ENCODE measurements at regions not wholly inside any gene's neighbourhood (a gene's known extent, or its start where the extent isn't known, plus 50 kb on each side); places are given as distances from the start of the nearest gene placed in this dataset.

DNA sequence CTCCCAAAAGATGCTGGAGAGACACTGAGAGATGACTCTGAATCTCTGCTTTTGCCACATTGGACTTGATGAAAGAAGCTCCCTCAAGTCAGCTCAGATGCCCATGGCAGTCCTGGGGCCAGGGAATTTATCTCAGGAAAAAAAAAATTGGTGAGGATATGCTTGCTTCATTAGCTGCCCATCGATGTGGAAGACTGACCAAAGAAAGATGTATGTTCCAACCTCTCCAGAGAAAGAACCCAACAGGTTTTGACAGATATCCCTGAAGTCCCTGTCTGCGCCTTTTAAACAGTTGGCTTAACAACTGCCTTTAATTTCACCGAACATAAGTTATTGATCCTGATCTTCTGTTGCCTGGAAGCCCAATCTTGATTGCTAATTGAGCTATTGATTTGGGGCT, 137.4 kb downstream of the TMEM114 start:
- TF ChIP-seq, protein P1, sequence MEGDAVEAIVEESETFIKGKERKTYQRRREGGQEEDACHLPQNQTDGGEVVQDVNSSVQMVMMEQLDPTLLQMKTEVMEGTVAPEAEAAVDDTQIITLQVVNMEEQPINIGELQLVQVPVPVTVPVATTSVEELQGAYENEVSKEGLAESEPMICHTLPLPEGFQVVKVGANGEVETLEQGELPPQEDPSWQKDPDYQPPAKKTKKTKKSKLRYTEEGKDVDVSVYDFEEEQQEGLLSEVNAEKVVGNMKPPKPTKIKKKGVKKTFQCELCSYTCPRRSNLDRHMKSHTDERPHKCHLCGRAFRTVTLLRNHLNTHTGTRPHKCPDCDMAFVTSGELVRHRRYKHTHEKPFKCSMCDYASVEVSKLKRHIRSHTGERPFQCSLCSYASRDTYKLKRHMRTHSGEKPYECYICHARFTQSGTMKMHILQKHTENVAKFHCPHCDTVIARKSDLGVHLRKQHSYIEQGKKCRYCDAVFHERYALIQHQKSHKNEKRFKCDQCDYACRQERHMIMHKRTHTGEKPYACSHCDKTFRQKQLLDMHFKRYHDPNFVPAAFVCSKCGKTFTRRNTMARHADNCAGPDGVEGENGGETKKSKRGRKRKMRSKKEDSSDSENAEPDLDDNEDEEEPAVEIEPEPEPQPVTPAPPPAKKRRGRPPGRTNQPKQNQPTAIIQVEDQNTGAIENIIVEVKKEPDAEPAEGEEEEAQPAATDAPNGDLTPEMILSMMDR (IDR thresholded peaks at IDR 0.05; ENCODE audit: insufficient read depth, low read length, poor library complexity, severe bottlenecking), result no peak
- Histone ChIP-seq H3K36me3 (ENCODE audit: control insufficient read depth, insufficient read depth, low read length) (no peaks in the 10 kb centered on the region), H3K4me3 (replicated peaks; ENCODE audit: low read depth, low read length) (no peak overlapping the region), H3K27me3 (replicated peaks; ENCODE audit: control insufficient read depth, insufficient read depth, low read length) (no peaks in the 10 kb centered on the region)
- DNase-seq (ENCODE audit: extremely low read depth, insufficient read length), result no peak

DNA sequence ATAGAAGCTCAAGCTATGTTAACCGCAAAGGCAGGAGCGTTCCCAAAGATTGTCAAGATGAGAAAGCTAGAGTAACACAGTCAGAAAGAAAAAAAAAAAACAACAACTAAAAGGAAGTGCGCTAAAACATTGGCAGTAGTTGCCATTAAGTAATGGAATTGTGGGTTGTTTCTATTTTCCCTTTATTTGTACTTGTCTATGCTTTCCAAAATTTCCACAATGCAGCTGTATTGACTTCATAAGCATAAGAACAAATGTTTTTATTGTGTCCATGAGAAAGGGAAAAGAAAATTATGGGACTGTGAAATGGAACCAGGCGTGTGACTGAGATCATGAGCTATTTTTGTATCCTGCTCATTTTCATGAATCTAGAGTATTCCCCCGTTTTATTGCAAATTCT, 153.4 kb downstream of the TMEM114 start:
- Histone ChIP-seq H3K4me3 (replicated peaks; ENCODE audit: low read depth, low read length) (no peak overlapping the region), H3K27me3 (replicated peaks; ENCODE audit: control insufficient read depth, insufficient read depth, low read length) (no peaks in the 10 kb centered on the region)

DNA sequence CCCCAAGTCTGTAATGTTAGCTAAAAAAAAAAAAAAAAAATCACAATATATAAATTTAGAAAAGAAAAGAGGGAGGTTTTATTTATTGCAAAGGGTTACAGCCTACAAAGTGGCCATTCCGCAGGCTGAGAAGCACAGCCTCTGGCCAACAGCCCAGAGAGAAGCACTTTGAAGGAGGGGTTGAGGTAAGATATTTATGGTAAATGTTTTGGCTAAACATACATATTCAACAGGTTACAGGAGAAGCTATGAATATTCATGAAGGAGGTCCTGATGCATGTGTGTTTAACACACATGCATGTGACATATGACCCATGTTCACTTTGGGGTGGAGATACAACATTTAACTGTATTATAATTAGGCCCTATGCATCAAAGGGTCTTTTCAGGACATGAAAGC, 158.5 kb downstream of the TMEM114 start:
- no peak for DNase-seq (ENCODE audit: extremely low read depth, insufficient read length)
- TF ChIP-seq, protein P1 (IDR thresholded peaks at IDR 0.05; ENCODE audit: insufficient read depth, low read length, poor library complexity, severe bottlenecking), result no peak
- Histone ChIP-seq H3K4me3 (replicated peaks; ENCODE audit: low read depth, low read length) (no peak overlapping the region), H3K36me3 (ENCODE audit: control insufficient read depth, insufficient read depth, low read length) (no peaks in the 10 kb centered on the region), H3K27me3 (replicated peaks; ENCODE audit: control insufficient read depth, insufficient read depth, low read length) (no peaks in the 10 kb centered on the region)

More for the DNA sequence above, 153.4 kb downstream of the TMEM114 start:
- H3K36me3 ChIP-seq (ENCODE audit: control insufficient read depth, insufficient read depth, low read length), result no peaks in the 10 kb centered on the region
- TF ChIP-seq, protein P1 (IDR thresholded peaks at IDR 0.05; ENCODE audit: insufficient read depth, low read length, poor library complexity, severe bottlenecking), result no peak
- no peak for DNase-seq (ENCODE audit: extremely low read depth, insufficient read length)

DNA sequence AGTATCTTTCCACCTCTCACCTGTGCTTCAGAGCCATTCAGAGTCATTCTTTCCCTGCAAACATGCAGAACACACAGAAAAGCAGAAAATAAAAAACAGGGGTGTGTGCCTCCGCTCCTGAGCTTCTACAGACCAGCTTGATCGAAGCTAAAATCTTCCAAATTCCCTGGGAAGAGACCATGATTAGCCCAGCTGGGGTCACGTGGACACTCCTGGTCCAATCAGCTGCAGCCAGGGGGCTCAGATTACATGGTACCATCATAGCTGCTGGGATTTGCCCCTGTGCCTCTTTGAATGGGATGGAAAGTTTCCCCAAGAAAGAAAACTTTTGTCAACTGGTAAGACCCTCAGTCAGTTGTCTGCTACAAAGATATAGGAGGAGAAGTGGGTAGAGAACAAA, 159.9 kb downstream of the TMEM114 start:
- TF ChIP-seq, protein P1 (IDR thresholded peaks at IDR 0.05; ENCODE audit: insufficient read depth, low read length, poor library complexity, severe bottlenecking), result no peak
- no peaks in the 10 kb centered on the region for H3K36me3 ChIP-seq (ENCODE audit: control insufficient read depth, insufficient read depth, low read length)
- H3K27me3 ChIP-seq (replicated peaks; ENCODE audit: control insufficient read depth, insufficient read depth, low read length), result no peaks in the 10 kb centered on the region
- H3K4me3 ChIP-seq (replicated peaks; ENCODE audit: low read depth, low read length), result no peak overlapping the region
- no peak for DNase-seq (ENCODE audit: extremely low read depth, insufficient read length)

DNA sequence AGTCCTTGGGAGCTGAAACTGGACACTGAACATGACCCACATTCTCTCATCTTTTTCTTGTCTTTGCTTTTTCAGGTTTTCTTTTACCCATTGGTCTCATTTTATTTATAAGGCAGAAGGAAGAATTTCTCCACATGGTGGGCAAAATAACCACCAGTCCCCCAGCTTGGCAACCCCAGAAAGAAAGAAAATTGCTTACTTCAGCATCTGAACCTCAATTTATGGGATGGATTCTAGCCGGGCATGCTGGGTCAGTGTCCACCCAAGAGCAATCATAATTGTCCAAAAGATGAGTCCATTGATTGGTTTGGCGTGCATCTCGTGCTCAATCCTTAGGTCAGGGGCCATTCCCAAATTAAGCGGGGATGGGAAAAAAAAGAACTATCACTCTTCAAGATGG, 163.7 kb downstream of the TMEM114 start:
- Histone ChIP-seq H3K4me3 (replicated peaks; ENCODE audit: low read depth, low read length) (no peak overlapping the region), H3K27me3 (replicated peaks; ENCODE audit: control insufficient read depth, insufficient read depth, low read length) (no peaks in the 10 kb centered on the region), H3K36me3 (ENCODE audit: control insufficient read depth, insufficient read depth, low read length) (no peaks in the 10 kb centered on the region)
- no peak for DNase-seq (ENCODE audit: extremely low read depth, insufficient read length)
- TF ChIP-seq, protein P1 (IDR thresholded peaks at IDR 0.05; ENCODE audit: insufficient read depth, low read length, poor library complexity, severe bottlenecking), result no peak

DNA sequence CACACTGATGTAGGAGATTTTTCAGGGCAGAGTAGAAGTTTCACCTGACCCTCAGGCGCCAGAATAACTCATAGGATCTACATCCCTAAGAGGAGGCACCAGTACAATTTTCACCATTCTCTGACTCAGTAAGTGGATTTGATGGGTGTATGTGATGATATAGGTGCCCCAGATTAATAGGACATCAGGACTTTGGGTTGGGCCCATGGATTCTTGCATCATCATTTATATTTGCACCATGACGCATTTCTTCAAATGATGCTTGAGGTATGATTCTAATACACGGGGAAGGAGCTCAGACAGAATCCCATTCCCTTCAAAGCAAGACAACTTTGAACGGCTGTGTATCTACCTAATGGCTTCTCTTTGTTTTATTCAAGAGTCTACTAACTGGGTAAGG, 173.2 kb downstream of the TMEM114 start:
- no peak for DNase-seq (ENCODE audit: extremely low read depth, insufficient read length)
- Histone ChIP-seq H3K4me3 (replicated peaks; ENCODE audit: low read depth, low read length) (no peak overlapping the region), H3K36me3 (ENCODE audit: control insufficient read depth, insufficient read depth, low read length) (no peaks in the 10 kb centered on the region), H3K27me3 (replicated peaks; ENCODE audit: control insufficient read depth, insufficient read depth, low read length) (no peaks in the 10 kb centered on the region)
- TF ChIP-seq, protein P1 (IDR thresholded peaks at IDR 0.05; ENCODE audit: insufficient read depth, low read length, poor library complexity, severe bottlenecking), result no peak
